SU-DHL-6 (cell line): ENCODE measurements at regions not wholly inside any gene's neighbourhood (a gene's known extent, or its start where the extent isn't known, plus 50 kb on each side); places are given as distances from the start of the nearest gene placed in this dataset.

Experiments used
- CTCF ChIP-seq: fragments of 200-600 bp; sonication (generic); IDR thresholded peaks from one replicate; pipeline ENCODE4 v1.5.1; 2017; ENCODE audit warnings: antibody characterized with exemption, mild to moderate bottlenecking, low read length, moderate library complexity; ENCODE audit not compliant: insufficient read depth, poor library complexity, severe bottlenecking
- EZH2phosphoT487 ChIP-seq: fragments of 200-600 bp; sonication (generic), shearing (Covaris generic); conservative IDR thresholded peaks from 2 replicates; pipeline ENCODE4 v1.6.1; 2018; ENCODE audit warnings: mild to moderate bottlenecking, antibody characterized with exemption, low read length, moderate library complexity, mixed read lengths

DNA sequence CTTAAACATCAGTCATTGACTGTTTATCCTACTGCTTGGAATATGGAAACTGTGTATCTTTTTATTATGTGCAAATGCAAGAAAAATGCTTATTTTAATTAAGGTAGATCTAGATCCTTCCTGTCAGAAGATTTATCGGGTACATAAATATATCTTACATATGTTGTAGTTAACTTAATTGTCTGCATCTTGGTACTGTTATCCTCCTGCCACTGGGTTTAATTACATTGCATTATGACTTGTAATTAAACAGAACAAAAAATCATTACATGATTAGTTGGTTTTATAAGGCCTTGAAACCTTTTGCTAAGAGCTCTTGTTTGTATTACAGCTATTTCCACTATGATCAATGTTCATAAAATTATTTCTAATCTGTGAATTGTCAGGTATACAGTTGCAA, 211.2 kb downstream of the PTGER3 start:
- no peak for TF ChIP-seq CTCF
- TF ChIP-seq EZH2phosphoT487, result no peak
